Activated CD4-positive, alpha-beta T cell treated with anti-CD3 and anti-CD28 coated beads for 48 hours (primary cell): ENCODE measurements at regions not wholly inside any gene's neighbourhood (a gene's known extent, or its start where the extent isn't known, plus 50 kb on each side); places are given as distances from the start of the nearest gene placed in this dataset.

ENCODE experiments used
- DNase-seq: peaks from one replicate; pipeline ENCODE4 v3.0.0-alpha.2; 2020

DNA sequence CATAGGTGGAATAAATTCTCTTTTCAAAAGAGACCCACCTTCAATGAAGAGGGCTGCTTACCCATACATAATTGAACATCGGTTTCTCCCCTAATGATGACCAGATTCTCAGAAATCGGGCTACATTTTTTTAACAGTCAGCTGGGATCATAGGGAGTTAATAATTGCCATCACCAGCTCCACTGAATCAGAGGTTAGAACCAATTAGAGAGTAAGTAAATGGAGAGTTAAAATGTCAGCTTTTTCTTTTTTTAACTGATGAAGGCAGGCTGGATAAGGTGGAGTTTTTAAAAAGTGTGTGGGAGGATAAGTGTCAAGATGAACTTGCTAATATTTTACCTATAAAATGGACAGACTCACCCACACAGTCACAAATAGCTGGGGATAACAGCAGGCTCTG is 584.5 kb upstream of the NR3C2 start:
- no peak for DNase-seq

- no peak for DNase-seq
These were observed 575.0 kb upstream of the NR3C2 start for GRCh38 chr4:149017002-149017734.

GRCh38 chr4:149009223-149009622 is 567.0 kb upstream of the NR3C2 start:
- DNase-seq = no peak

GRCh38 chr4:149008415-149009025 is 566.3 kb upstream of the NR3C2 start:
- DNase-seq = no peak

DNA sequence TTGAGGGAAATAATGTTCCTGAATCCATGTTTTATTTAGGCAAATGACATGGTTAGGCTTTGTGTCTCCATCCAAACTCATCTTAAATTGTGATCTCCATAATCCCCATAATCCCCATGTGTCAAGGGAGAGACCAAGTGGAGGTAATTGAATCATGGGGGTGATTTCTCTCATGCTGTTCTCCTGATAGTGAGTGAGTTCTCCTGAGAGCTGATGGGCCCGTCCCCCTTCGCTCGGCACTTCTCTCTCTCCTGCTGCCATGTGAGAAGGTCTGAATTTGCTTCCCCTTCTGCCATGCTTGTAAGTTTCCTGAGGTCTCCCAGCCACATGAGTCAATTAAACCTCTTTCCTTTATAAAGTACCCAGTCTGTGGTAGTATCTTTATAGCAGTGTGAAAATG is 563.0 kb upstream of the NR3C2 start:
- DNase-seq = no peak

- no peak for DNase-seq
These were observed 557.7 kb upstream of the NR3C2 start for GRCh38 chr4:148999924-149000323.

DNA sequence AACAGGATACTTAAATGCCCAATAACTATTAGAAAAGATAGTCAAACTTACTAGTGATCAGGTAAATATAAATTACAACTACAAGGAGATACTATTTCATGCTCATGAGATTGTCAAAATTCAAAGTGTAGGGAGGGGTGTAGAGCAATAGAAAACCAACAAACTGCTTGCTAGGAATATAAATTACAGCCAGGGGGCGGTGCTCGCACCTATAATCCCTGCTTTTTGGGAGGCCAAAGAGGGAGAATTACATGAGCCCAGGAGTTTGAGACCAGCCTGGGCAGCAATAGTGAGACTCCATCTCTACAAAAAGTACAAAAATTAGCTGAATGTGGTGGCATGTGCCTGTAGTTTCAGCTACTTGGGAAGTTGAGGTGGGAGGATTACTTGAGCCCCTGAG is 556.5 kb upstream of the NR3C2 start:
- DNase-seq = no peak

DNA sequence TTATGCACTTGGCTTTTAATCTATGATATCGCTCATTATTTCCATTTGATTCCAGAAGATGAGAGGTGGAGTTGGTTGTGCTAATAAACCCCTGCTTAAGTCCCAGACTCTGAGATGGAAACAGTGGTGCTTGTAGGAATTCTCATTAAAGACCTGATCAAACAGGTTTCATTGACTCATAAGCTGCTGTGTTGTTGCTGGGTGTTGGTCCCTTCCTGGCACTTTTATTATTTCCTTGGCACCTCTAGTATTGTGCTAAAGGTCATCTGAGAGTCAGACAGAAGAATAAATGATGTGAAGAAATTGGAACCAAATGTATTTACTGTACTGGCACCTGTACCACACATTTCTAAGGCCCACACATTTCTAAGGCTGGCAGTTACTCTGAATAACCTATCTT is 544.7 kb upstream of the NR3C2 start:
- DNase-seq = no peak

DNA sequence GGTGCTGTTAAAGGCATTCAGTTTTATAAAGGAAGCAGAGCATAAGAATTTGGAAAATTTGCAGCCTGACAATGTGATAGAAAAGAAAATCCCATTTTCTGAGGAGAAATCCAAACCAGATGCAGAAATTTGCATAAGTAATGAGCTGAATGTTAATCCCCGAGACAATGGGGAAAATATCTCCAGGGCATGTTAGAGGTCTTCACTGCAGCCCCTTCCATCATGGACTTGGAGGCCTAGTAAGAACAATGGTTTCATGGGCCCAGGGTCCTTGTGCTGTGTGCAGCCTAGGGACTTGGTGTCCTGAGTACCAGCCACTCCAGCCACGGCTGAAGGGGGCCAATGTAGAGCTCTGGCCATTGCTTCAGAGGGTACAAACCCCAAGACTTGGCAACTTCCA is 542.7 kb upstream of the NR3C2 start:
- DNase-seq = no peak

DNA sequence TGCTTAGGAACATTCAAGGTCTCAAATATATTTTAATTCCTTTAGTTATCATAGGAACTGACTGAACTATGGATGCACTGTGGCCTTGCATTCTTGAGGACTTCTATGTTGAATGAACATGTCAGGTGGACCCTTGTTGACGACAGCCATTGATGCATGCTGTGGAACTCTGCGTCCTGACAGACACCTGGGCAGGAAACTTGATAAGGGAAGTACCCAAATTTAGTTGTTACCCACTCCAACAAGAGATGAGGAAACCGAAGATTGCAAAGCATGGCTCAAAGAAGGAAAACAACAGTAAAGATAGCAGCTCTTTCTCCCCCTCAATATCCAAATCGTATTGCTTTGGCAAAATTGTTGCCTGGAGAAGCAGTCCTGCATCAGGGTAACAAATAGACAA is 540.0 kb upstream of the NR3C2 start:
- no peak for DNase-seq

DNA sequence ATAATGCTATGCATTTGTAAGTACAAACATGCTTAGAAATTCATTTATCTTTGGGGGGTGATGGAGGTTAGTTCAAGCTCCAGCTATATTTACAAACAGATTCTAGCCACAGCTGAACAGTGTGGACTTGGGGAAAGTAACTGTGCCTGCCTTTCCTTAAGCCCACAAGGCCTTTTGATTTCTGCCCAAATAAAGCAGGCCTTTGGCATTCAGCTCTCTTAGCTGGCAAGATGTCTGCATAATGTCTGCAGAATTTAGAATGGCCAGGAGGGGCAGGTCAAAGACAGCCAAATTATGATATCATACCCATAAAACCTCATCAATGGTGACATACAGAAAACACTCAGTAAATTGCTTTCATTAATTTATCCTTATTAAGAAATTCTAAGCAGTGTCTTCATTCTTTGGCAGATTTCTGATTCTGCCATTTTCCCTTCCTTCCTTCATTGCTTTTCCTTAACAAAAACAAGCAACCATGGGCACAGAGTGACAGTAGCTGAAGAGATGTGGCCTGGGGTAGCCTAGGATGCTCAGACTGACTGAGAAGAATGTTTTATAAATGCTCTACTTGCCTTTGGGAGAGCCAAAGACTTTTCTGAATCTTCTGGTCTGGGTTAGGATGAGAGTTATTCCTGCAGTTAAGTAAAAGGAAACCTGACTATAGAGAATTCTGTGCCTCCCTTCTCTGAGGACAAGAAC is 538.7 kb upstream of the NR3C2 start:
- no peak for DNase-seq

GRCh38 chr4:148978301-148978700 is 536.1 kb upstream of the NR3C2 start:
- no peak for DNase-seq

GRCh38 chr4:148975464-148975863 is 533.2 kb upstream of the NR3C2 start:
- no peak for DNase-seq

DNA sequence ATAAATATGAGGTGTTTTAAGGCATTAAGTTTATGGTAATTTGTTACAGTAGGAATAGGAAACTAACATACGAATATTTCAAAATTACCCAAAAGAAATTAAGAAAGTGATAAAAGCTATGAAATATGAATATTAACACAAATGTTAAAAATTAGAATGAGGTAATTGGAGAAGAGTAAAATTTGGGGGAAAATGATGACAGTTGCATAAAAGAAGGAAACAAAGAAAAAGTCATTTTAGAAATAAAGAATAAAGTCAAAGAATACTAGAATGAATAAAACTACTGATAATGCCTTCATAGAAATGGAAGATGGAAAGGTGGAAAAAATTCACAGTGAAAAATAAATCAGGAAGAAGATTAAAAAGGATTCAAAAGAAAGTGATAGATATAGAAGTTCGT is 522.9 kb upstream of the NR3C2 start:
- no peak for DNase-seq

GRCh38 chr4:148964456-148964855 is 522.2 kb upstream of the NR3C2 start:
- no peak for DNase-seq

DNA sequence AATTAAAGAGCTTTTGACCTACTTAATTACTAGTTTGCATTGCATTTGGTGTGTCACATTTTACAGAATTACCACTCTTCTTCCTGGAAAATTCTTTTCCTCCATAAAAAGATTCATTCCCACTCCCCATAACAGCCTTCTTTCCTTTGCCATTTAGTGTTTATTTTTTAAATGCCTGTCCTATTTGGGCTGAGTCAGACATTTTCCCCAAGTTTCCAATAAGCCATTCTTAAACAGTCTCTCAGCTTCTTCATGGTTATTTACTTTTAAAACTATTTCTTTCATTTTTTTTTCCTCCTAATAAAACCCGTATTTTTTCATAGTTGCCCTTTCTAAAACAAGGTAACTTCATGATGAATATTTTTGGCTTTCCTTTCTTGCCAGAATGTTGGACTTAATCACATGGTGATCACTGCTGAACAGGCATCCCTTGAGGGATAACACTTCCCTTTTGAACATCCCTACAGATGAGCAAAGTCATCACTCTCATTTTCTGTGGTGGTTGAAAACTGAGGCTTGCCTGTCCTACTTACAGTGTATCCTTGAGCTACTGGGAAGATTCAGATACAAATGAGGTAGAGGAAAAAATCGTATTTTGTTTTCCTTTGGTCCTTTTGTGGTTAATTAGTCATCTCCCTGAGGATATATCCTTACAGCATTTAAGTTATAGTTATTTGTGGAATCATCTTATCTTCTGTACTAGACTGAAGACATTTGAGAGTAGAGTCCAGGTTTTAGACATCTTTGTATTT is 520.5 kb upstream of the NR3C2 start:
- no peak for DNase-seq

- DNase-seq = no peak
These were observed 519.3 kb upstream of the NR3C2 start for GRCh38 chr4:148961526-148961925.

- DNase-seq = no peak
These were observed 516.1 kb upstream of the NR3C2 start for GRCh38 chr4:148958317-148958716.

GRCh38 chr4:148955564-148956297 is 513.5 kb upstream of the NR3C2 start:
- no peak for DNase-seq

DNA sequence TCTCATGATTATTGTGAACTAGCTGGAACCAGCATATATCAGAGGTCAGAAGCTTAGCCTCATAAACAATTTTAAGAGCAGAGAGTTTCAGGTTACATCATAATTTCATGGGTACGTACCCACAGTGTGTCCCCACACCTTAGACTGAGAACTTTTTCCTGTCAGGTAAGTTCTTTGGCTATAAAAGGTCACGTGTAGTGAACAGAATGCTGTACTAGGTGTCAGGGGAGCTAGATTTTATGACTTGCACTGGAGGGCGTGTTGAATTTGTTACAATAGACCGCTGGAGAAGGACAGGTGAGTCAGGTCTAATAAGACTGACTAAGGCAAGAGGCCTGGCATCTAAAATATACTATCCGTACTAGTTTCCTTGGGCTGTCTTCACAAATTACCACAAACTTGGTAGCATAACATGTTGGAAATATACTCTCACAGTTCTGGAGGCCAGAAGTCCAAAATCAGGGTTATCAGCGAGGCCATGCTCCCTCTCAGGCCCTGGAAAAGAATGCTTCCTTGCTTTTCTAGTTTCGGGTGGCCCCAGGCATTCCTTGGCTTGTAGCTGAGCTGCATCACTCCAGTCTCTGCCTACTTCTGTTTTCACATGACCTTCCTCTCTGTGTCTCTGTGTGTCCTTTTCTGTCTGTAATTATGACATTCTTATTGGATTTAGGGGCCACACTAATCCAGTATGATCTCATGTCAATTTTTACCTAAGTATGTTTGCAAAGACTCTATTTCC is 512.0 kb upstream of the NR3C2 start:
- DNase-seq = no peak

DNA sequence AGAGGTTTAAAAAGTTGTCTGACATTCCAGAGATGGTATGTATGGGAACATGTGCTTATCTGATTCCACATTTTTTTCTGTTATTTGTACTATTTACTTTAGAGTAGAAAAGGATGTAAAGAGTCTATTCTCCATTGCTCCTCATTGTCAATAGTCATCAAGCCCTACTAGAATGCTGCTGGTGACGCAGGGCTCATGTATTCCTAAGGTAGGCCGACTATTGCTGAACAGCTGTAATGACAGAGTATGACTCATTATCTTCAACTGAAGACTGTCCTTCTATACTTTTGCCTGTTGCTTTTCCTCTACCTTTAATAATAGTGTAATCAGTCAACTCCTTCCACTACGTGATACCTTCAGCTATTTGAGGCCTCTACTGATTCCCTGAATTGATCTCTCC is 509.1 kb upstream of the NR3C2 start:
- no peak for DNase-seq

DNA sequence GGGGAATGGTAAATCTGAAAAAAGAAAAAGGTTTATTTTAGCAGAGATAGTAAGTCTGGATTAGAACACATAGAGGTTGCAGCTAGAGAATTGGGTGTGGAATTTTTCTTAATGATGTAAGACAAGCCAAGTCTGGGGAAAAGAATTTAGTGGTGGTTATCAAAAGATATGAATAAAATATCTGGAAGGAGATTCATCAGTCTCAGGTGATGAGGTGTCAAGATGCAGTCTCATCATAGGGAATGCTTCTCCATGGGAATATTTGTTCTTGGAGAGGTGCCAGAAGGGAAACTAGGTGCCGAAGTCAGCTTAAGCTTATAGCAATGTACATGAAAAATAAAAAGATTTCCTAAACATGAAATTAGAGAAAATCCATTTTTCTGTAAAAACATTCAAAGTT is 504.1 kb upstream of the NR3C2 start:
- no peak for DNase-seq
